ENCODE measurements at regions not wholly inside any gene's neighbourhood (a gene's known extent, or its start where the extent isn't known, plus 50 kb on each side); places are given as distances from the start of the nearest gene placed in this dataset.

- DNase-seq (ENCODE audit: low read depth, low spot score), result no peak
- Histone ChIP-seq H3K27me3 (ENCODE audit: insufficient read depth, insufficient read length) (no peaks in the 10 kb centered on the region), H3K4me3 (ENCODE audit: insufficient read length, low read depth) (no peak overlapping the region), H3K9ac (ENCODE audit: insufficient read length, low read depth) (no peak overlapping the region), H3K4me1 (ENCODE audit: insufficient read depth, insufficient read length) (no peaks in the 10 kb centered on the region), H3K36me3 (ENCODE audit: insufficient read depth, insufficient read length, low read length) (no peaks in the 10 kb centered on the region), H3K9me3 (ENCODE audit: insufficient read depth, low read length) (no peaks in the 10 kb centered on the region)
- TF ChIP-seq SUZ12 (IDR thresholded peaks at IDR 0.05; ENCODE audit: extremely low read depth, insufficient read depth, insufficient read length) (no peak), YY1 (IDR thresholded peaks at IDR 0.05; ENCODE audit: insufficient read depth, insufficient read length) (no peak), ZNF274 (IDR thresholded peaks at IDR 0.05; ENCODE audit: low read depth, low read length) (no peak)
Observed at GRCh38 chr5:125370461-125371205, 624.2 kb upstream of the ZNF608 start.

- Histone ChIP-seq H3K36me3 (ENCODE audit: insufficient read depth, insufficient read length, low read length) (no peaks in the 10 kb centered on the region), H3K4me3 (ENCODE audit: insufficient read length, low read depth) (no peak overlapping the region), H3K9me3 (ENCODE audit: insufficient read depth, low read length) (no peaks in the 10 kb centered on the region), H3K27me3 (ENCODE audit: insufficient read depth, insufficient read length) (no peaks in the 10 kb centered on the region), H3K4me1 (ENCODE audit: insufficient read depth, insufficient read length) (no peaks in the 10 kb centered on the region), H3K9ac (ENCODE audit: insufficient read length, low read depth) (no peak overlapping the region)
- peak; percentile 62 for DNase-seq (ENCODE audit: low read depth, low spot score)
- no peak for TF ChIP-seq YY1 (IDR thresholded peaks at IDR 0.05; ENCODE audit: insufficient read depth, insufficient read length)
Observed at GRCh38 chr5:125372694-125373631, 626.5 kb upstream of the ZNF608 start.

GRCh38 chr5:125375143-125375542, 628.7 kb upstream of the ZNF608 start:
- H3K36me3 ChIP-seq (ENCODE audit: insufficient read depth, insufficient read length, low read length), result no peaks in the 10 kb centered on the region
- H3K9ac ChIP-seq (ENCODE audit: insufficient read length, low read depth), result no peak overlapping the region
- H3K27me3 ChIP-seq (ENCODE audit: insufficient read depth, insufficient read length), result no peaks in the 10 kb centered on the region
- H3K4me1 ChIP-seq (ENCODE audit: insufficient read depth, insufficient read length), result no peaks in the 10 kb centered on the region
- no peak for DNase-seq (ENCODE audit: low read depth, low spot score)
- no peaks in the 10 kb centered on the region for H3K9me3 ChIP-seq (ENCODE audit: insufficient read depth, low read length)
- no peak for TF ChIP-seq SUZ12 (IDR thresholded peaks at IDR 0.05; ENCODE audit: extremely low read depth, insufficient read depth, insufficient read length)
- no peak overlapping the region for H3K4me3 ChIP-seq (ENCODE audit: insufficient read length, low read depth)

GRCh38 chr5:125376059-125376641, 629.7 kb upstream of the ZNF608 start:
- H3K27me3 ChIP-seq (ENCODE audit: insufficient read depth, insufficient read length), result no peaks in the 10 kb centered on the region
- H3K4me3 ChIP-seq (ENCODE audit: insufficient read length, low read depth), result no peak overlapping the region
- H3K36me3 ChIP-seq (ENCODE audit: insufficient read depth, insufficient read length, low read length), result no peaks in the 10 kb centered on the region
- H3K4me1 ChIP-seq (ENCODE audit: insufficient read depth, insufficient read length), result no peaks in the 10 kb centered on the region
- TF ChIP-seq ZNF274 (IDR thresholded peaks at IDR 0.05; ENCODE audit: low read depth, low read length) (no peak), SUZ12 (IDR thresholded peaks at IDR 0.05; ENCODE audit: extremely low read depth, insufficient read depth, insufficient read length) (no peak), YY1 (IDR thresholded peaks at IDR 0.05; ENCODE audit: insufficient read depth, insufficient read length) (no peak)
- no peak overlapping the region for H3K9ac ChIP-seq (ENCODE audit: insufficient read length, low read depth)
- H3K9me3 ChIP-seq (ENCODE audit: insufficient read depth, low read length), result no peaks in the 10 kb centered on the region
- DNase-seq (ENCODE audit: low read depth, low spot score), result no peak

GRCh38 chr5:125377141-125377540, 630.7 kb upstream of the ZNF608 start:
- Histone ChIP-seq H3K9me3 (ENCODE audit: insufficient read depth, low read length) (no peaks in the 10 kb centered on the region), H3K4me1 (ENCODE audit: insufficient read depth, insufficient read length) (no peaks in the 10 kb centered on the region), H3K4me3 (ENCODE audit: insufficient read length, low read depth) (no peak overlapping the region), H3K36me3 (ENCODE audit: insufficient read depth, insufficient read length, low read length) (no peaks in the 10 kb centered on the region), H3K9ac (ENCODE audit: insufficient read length, low read depth) (no peak overlapping the region), H3K27me3 (ENCODE audit: insufficient read depth, insufficient read length) (no peaks in the 10 kb centered on the region)
- no peak for DNase-seq (ENCODE audit: low read depth, low spot score)
- no peak for TF ChIP-seq SUZ12 (IDR thresholded peaks at IDR 0.05; ENCODE audit: extremely low read depth, insufficient read depth, insufficient read length)
- TF ChIP-seq YY1 (IDR thresholded peaks at IDR 0.05; ENCODE audit: insufficient read depth, insufficient read length), result no peak
- TF ChIP-seq ZNF274 (IDR thresholded peaks at IDR 0.05; ENCODE audit: low read depth, low read length), result no peak

GRCh38 chr5:125381290-125381689, 634.9 kb upstream of the ZNF608 start:
- Histone ChIP-seq H3K4me3 (ENCODE audit: insufficient read length, low read depth) (no peak overlapping the region), H3K9ac (ENCODE audit: insufficient read length, low read depth) (no peak overlapping the region), H3K27me3 (ENCODE audit: insufficient read depth, insufficient read length) (no peaks in the 10 kb centered on the region), H3K4me1 (ENCODE audit: insufficient read depth, insufficient read length) (no peaks in the 10 kb centered on the region), H3K9me3 (ENCODE audit: insufficient read depth, low read length) (no peaks in the 10 kb centered on the region), H3K36me3 (ENCODE audit: insufficient read depth, insufficient read length, low read length) (no peaks in the 10 kb centered on the region)
- no peak for DNase-seq (ENCODE audit: low read depth, low spot score)
- no peak for TF ChIP-seq SUZ12 (IDR thresholded peaks at IDR 0.05; ENCODE audit: extremely low read depth, insufficient read depth, insufficient read length)

- no peak overlapping the region for H3K4me3 ChIP-seq (ENCODE audit: insufficient read length, low read depth)
- H3K9ac ChIP-seq (ENCODE audit: insufficient read length, low read depth), result no peak overlapping the region
- H3K9me3 ChIP-seq (ENCODE audit: insufficient read depth, low read length), result no peaks in the 10 kb centered on the region
- TF ChIP-seq ZNF274 (IDR thresholded peaks at IDR 0.05; ENCODE audit: low read depth, low read length) (no peak), YY1 (IDR thresholded peaks at IDR 0.05; ENCODE audit: insufficient read depth, insufficient read length) (no peak), SUZ12 (IDR thresholded peaks at IDR 0.05; ENCODE audit: extremely low read depth, insufficient read depth, insufficient read length) (no peak)
- no peaks in the 10 kb centered on the region for H3K27me3 ChIP-seq (ENCODE audit: insufficient read depth, insufficient read length)
- H3K4me1 ChIP-seq (ENCODE audit: insufficient read depth, insufficient read length), result no peaks in the 10 kb centered on the region
- DNase-seq (ENCODE audit: low read depth, low spot score), result no peak
- no peaks in the 10 kb centered on the region for H3K36me3 ChIP-seq (ENCODE audit: insufficient read depth, insufficient read length, low read length)
Observed at GRCh38 chr5:125384071-125384470, 637.6 kb upstream of the ZNF608 start.
